ENCODE measurements at regions not wholly inside any gene's neighbourhood (a gene's known extent, or its start where the extent isn't known, plus 50 kb on each side); places are given as distances from the start of the nearest gene placed in this dataset.
"Not testable (repeated sequence)": the region's sequence is repeated elsewhere in the genome, so short reads cannot be mapped to it uniquely, and the experiment has no call there.

DNA sequence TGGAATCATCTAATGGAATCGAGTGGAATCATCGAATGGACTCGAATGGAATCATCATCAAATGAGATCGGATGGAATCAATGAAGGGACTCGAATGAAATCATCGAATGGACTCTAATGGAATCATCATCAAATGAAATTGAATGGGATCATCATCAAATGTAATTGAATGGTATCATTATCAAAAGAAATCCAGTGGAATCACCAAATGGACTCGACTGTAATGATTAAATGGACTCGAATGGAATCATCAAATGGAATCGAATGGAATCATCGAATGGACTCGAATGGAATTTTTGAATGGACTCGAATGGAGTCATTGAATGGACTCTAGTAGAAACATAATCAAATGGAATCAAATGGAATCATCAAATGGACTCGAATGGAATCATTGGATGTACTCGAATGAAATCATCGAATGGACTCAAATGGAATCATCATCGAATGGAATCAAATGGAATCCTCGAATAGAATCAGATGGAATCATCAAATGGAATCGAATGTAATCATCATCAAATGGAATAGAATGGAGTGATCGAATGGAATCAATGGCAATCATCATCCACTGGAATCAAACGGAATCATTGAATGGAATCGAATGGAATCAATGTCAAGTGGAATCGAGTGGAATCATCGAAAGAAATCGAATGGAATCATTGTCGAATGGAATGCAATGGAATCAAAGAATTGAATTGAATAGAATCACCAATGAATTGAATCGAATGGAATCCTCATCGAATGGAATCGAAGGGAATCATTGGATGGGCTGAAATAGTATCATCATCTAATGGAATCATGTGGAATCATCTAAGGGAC lies 234.2 kb downstream of the SHCBP1 start:
- DNase-seq (ENCODE audit: low read depth) = peak; percentile 0
- H3K4me3 ChIP-seq (ENCODE audit: low read depth, low read length) = not testable (repeated sequence)

DNA sequence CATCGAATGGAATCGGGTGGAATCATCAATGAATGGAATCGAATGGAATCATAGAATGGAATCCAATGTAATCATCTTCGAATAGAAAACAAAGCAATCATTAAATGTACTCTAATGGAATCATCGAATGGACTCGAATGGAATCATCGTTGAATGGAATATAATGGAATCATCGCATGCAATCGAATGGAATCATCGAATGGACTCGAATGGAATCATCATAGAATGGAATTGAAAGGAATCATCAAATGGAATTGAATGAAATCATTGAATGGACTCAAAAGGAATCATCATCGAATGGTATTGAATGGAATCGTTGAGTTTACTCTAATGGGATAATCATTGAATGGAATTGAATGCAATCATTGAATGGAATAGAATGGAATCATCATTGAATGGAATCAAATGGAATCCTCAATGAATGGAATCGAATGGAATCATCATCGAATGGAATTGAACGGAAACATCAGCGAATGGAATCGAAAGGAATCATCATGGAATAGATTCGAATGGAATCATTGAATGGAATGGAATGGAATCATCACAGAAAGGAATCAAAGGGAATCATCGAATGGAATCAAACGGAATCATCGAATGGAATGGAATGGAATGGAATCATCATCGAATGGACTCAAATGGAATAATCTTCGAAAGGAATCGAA lies 234.9 kb downstream of the SHCBP1 start:
- not testable (repeated sequence) for H3K4me3 ChIP-seq (ENCODE audit: low read depth, low read length); DNase-seq (ENCODE audit: low read depth)

DNA sequence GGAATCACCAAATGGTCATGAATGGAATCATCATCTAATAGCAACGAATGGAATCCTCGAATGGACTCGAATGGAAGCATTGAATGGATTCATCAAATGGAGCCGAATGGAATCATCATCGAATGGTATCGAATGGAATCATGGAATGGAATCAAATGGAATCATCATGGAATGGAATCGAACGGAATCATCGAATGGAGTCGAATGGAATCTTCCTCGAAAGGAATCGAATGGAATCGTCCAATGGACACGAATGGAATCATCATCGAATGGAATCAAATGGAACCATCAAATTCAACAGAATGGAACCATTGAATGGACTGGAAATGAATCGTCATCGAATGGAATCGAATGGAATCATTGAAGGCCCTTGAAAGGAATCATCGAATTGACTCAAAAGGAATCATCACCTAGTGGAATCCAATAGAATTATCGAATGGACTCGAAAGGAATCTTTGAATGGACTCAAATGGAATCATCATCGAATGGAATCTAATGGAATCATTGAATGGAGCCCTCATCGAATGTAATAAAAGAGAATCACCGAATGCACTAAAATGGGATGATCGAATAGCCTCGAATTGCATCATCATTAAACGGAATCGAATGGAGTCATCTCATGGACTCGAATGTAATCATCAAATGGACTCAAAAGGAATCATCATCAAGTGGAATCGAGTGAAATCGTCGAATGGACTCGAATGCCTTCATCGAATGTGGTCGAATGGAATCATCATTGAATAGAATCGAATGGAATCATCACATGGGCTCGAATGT lies 236.7 kb downstream of the SHCBP1 start:
- H3K4me3 ChIP-seq (ENCODE audit: low read depth, low read length) = not testable (repeated sequence)
- DNase-seq (ENCODE audit: low read depth) = peak; percentile 38

DNA sequence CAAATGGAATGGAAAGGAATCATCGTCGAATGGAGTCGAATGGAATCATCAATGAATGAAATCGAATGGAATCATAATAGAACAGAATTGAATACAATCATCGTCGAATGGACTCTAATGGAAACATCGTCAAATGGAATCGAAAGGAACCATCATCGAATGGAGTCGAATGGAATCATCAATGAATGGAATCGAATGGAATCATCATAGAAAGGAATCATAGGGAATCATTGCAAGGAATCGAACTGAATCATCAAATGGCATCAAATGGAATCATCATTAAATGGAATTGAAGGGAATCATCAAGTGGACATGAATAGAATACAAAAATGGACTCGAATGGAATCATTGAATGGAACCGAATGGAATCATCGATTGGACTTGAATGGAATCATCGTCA lies 237.6 kb downstream of the SHCBP1 start:
- not testable (repeated sequence) for H3K4me3 ChIP-seq (ENCODE audit: low read depth, low read length)
- DNase-seq (ENCODE audit: low read depth) = peak; percentile 10

DNA sequence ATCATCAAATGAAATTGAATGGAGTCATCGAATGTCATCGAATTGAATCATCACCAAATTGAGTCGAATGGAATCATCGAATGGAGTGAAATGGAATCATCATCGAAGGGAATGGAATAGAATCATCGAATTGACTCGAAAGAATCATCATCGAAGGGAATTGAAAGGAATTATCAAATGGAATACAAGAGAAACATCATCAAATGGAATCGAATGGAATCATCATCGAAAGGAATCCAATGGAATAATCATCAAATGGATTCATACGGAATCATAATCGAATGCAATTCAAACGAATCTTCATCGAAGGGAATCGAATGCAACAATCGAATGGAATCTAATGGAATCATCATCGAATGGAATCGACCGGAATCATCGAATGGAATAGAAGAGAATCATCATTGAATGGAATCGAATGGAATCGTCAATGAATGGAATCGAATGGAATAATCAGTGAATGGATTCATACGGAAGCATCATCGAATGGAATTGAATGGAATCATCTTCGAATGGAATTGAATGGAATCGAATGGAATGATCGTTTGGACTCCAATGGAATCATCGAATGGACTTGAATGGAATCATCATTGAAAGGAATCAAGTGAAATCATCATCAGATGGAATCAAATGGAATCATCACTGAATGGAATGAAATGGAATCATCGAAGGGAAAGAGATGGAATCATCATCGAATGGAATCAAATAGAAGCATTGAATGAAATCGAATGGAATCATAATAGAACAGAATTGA lies 238.2 kb downstream of the SHCBP1 start:
- DNase-seq (ENCODE audit: low read depth) = peak; percentile 41
- H3K4me3 ChIP-seq (ENCODE audit: low read depth, low read length) = not testable (repeated sequence)

DNA sequence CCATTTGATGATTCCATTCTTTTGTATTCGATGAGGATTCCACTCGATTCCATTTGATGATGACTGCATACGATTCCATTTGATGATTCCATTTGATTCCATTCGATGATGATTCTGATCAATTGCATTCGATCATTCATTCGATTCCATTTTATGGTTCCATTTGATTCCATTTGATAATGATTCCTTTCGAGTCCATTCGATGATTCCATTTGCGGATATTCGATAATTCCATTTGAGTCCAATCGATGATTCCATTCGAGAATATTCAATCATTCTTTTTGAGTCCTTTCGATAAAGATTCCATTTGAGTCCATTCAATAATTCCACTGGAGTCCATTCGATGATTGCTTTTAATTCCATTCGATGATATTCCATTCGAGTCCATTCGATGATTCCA lies 239.1 kb downstream of the SHCBP1 start:
- not testable (repeated sequence) for H3K4me3 ChIP-seq (ENCODE audit: low read depth, low read length)
- DNase-seq (ENCODE audit: low read depth) = peak; percentile 1

DNA sequence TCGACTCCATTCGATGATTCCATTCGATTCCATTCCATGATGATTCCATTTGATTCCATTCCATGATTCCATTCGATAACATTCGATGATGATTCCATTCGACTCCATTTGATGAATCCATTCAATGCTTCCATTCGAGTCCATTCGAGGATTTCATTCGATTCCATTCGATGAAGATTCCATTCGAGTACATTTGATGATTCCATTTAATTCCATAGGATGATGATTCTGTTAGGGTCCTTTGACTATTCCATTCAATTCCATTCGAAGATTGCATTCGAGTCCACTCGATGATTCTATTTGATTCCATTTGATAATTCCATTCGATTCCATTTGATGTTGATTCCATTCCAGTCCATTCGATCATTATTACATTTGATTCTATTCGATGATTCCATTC lies 239.8 kb downstream of the SHCBP1 start:
- peak; percentile 6 for DNase-seq (ENCODE audit: low read depth)
- H3K4me3 ChIP-seq (ENCODE audit: low read depth, low read length) = not testable (repeated sequence)
